ENCODE measurements at regions not wholly inside any gene's neighbourhood (a gene's known extent, or its start where the extent isn't known, plus 50 kb on each side); places are given as distances from the start of the nearest gene placed in this dataset.

GRCh38 chr10:58887474-58887873, 289.0 kb upstream of the PHYHIPL start:
- no peak for TF ChIP-seq CTCF (IDR thresholded peaks at IDR 0.05)
- no peak for TF ChIP-seq EZH2 (IDR thresholded peaks at IDR 0.05; ENCODE audit: borderline replicate concordance, insufficient read depth, low read depth, low read length, poor library complexity, severe bottlenecking)

All from B cell (primary cell).